ENCODE measurements at regions not wholly inside any gene's neighbourhood (a gene's known extent, or its start where the extent isn't known, plus 50 kb on each side); places are given as distances from the start of the nearest gene placed in this dataset.

DNA sequence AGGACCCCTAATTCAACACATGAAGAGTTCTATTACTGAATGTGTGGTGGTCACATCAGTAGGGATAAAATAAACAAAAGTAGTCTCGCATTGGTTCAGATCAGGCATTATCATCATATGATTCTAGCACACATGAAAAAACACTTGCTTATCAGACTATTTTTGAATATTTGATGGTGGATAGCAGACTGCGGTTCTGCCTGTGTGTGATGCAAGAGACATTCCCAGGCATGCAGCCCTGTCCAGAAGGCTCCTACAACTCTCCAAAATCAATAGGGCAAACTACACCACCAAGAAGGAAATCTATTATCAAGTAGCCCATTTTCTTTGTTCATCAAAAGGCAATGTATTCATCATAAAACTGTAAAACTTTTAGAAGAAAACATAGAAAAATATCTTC lies 304.7 kb downstream of the DUSP10 start:
- no peaks in the 10 kb centered on the region for H3K9me3 ChIP-seq
- H3K4me1 ChIP-seq, result peaks cover 4% of the 10 kb centered on the region
- WGBS, 2 donors, result 83 to 90% methylated on average over 2 of the region's 2 CpGs
- no peaks in the 10 kb centered on the region for H3K36me3 ChIP-seq (ENCODE audit: low read depth, missing control alignments)
- DNase-seq, result no peak
- TF ChIP-seq, protein P1, sequence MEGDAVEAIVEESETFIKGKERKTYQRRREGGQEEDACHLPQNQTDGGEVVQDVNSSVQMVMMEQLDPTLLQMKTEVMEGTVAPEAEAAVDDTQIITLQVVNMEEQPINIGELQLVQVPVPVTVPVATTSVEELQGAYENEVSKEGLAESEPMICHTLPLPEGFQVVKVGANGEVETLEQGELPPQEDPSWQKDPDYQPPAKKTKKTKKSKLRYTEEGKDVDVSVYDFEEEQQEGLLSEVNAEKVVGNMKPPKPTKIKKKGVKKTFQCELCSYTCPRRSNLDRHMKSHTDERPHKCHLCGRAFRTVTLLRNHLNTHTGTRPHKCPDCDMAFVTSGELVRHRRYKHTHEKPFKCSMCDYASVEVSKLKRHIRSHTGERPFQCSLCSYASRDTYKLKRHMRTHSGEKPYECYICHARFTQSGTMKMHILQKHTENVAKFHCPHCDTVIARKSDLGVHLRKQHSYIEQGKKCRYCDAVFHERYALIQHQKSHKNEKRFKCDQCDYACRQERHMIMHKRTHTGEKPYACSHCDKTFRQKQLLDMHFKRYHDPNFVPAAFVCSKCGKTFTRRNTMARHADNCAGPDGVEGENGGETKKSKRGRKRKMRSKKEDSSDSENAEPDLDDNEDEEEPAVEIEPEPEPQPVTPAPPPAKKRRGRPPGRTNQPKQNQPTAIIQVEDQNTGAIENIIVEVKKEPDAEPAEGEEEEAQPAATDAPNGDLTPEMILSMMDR (IDR thresholded peaks at IDR 0.05), result no peak
- TF ChIP-seq POLR2A (IDR thresholded peaks at IDR 0.05), result no peak
- H3K4me3 ChIP-seq, result no peak overlapping the region
- intact Hi-C loops (cut with DNase I; ENCODE audit: low total_unique reads), result no loop called here
- no peak overlapping the region for H3K27ac ChIP-seq
- H3K27me3 ChIP-seq, result no peaks in the 10 kb centered on the region

GRCh38 chr1:221437926-221438325 lies 304.0 kb downstream of the DUSP10 start:
- TF ChIP-seq POLR2A (IDR thresholded peaks at IDR 0.05), result no peak
- TF ChIP-seq, protein P1 (IDR thresholded peaks at IDR 0.05), result no peak
- intact Hi-C loops (cut with DNase I; ENCODE audit: low total_unique reads), result no loop called here
- Histone ChIP-seq H3K4me3 (no peak overlapping the region), H3K27ac (no peak overlapping the region), H3K36me3 (ENCODE audit: low read depth, missing control alignments) (no peaks in the 10 kb centered on the region), H3K4me1 (peaks cover 4% of the 10 kb centered on the region), H3K27me3 (no peaks in the 10 kb centered on the region), H3K9me3 (no peaks in the 10 kb centered on the region)
- 90 to 96% methylated on average over 5 of the region's 5 CpGs for WGBS, 2 donors
- no peak for DNase-seq

GRCh38 chr1:221439008-221439746 lies 302.7 kb downstream of the DUSP10 start:
- Histone ChIP-seq H3K4me3 (no peak overlapping the region), H3K4me1 (peaks cover 4% of the 10 kb centered on the region), H3K27ac (no peak overlapping the region), H3K9me3 (no peaks in the 10 kb centered on the region), H3K27me3 (no peaks in the 10 kb centered on the region), H3K36me3 (ENCODE audit: low read depth, missing control alignments) (no peaks in the 10 kb centered on the region)
- WGBS, 2 donors, result 85 to 88% methylated on average over 4 of the region's 4 CpGs
- TF ChIP-seq, protein P1 (IDR thresholded peaks at IDR 0.05), result no peak
- no peak for TF ChIP-seq POLR2A (IDR thresholded peaks at IDR 0.05)
- DNase-seq, result no peak
- intact Hi-C loops (cut with DNase I; ENCODE audit: low total_unique reads), result no loop called here

- H3K4me1 ChIP-seq, result peaks cover 4% of the 10 kb centered on the region
- DNase-seq, result no peak
- intact Hi-C loops (cut with DNase I; ENCODE audit: low total_unique reads), result no loop called here
Measured at GRCh38 chr1:221439747-221440501, 302.0 kb downstream of the DUSP10 start.

More at GRCh38 chr1:221439747-221440501, 302.0 kb downstream of the DUSP10 start:
- TF ChIP-seq POLR2A (IDR thresholded peaks at IDR 0.05), result no peak
- TF ChIP-seq, protein P1 (IDR thresholded peaks at IDR 0.05), result no peak
- whole genome bisulfite sequencing, 2 donors, result 61 to 64% methylated on average over 4 of the region's 4 CpGs
- Histone ChIP-seq H3K9me3 (no peaks in the 10 kb centered on the region), H3K27me3 (no peaks in the 10 kb centered on the region), H3K36me3 (ENCODE audit: low read depth, missing control alignments) (no peaks in the 10 kb centered on the region), H3K4me3 (no peak overlapping the region), H3K27ac (no peak overlapping the region)

Measured in testis (tissue), 2 donors.